HepG2 (cell line): ENCODE measurements at regions not wholly inside any gene's neighbourhood (a gene's known extent, or its start where the extent isn't known, plus 50 kb on each side); places are given as distances from the start of the nearest gene placed in this dataset.

Experiments
- ATF2 ChIP-seq: sonication (generic); formaldehyde crosslinking; IDR thresholded peaks from 2 replicates; pipeline ENCODE4 v1.4.0; 2020; ENCODE audit warnings: missing genetic modification reagents
- MYC ChIP-seq: sonication (generic); formaldehyde crosslinking; IDR thresholded peaks from 2 replicates; pipeline ENCODE4 v1.9.0; 2021; ENCODE audit warnings: missing genetic modification reagents, borderline replicate concordance

- TF ChIP-seq MYC (CRISPR knock-in tag) = no peak
- no peak for TF ChIP-seq ATF2 (CRISPR knock-in tag)
These were observed 545.8 kb upstream of the ADAMTS9 start for GRCh38 chr3:65233561-65233960.
